ENCODE measurements at regions not wholly inside any gene's neighbourhood (a gene's known extent, or its start where the extent isn't known, plus 50 kb on each side); places are given as distances from the start of the nearest gene placed in this dataset.

DNA sequence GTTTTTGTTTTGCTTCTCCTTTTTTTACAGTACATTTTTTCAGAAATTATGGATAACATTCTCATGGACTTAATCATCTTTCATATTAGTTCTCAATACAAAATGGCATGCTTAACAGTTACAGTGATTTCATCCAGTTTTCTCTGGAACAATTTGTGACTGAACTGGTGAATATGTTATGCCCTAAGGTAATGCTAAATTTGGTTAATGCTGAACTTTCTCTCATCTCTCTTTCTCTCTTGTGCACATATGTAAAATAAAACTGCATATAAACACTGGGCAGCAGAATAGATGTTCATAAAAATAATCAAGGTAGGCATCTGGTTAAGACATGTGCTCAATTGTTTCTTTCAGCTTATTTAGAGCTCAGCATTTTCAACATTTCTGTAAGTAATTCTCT is 196.3 kb upstream of the TMEFF2 start:
- Histone ChIP-seq H2AFZ (ENCODE audit: control insufficient read depth, low read depth, low read length) (no peak overlapping the region), H4K20me1 (ENCODE audit: control insufficient read depth, insufficient read depth) (no peaks in the 10 kb centered on the region), H3K79me2 (ENCODE audit: control insufficient read depth, insufficient read depth, low read length) (no peaks in the 10 kb centered on the region), H3K9ac (ENCODE audit: control insufficient read depth, insufficient read depth, low read length) (no peak overlapping the region), H3K4me1 (ENCODE audit: control insufficient read depth, insufficient read depth, low read length) (no peaks in the 10 kb centered on the region), H3K27me3 (replicated peaks in 1 of 2; ENCODE audit: control insufficient read depth in 2 of 2, insufficient read depth in 2 of 2, low read length in 1 of 2) (no peaks in the 10 kb centered on the region), H3K4me2 (ENCODE audit: control insufficient read depth, insufficient read depth) (no peak overlapping the region), H3K9me3 (replicated peaks; ENCODE audit: control insufficient read depth, insufficient read depth, low read length) (no peaks in the 10 kb centered on the region), H3K4me3 (no peak overlapping the region), H3K36me3 (ENCODE audit: control insufficient read depth in 2 of 2, insufficient read depth in 2 of 2, low read length in 1 of 2) (no peaks in the 10 kb centered on the region), H3K27ac (ENCODE audit: control insufficient read depth, insufficient read depth) (no peak overlapping the region)
- in situ Hi-C loops (cut with MboI) (no loop called here), intact Hi-C loops (cut with micrococcal nuclease; ENCODE audit: unreplicated experiment) (no loop called here)
- TF ChIP-seq ETV6 (conservative IDR thresholded peaks at IDR 0.05 in 1 of 2, IDR thresholded peaks at IDR 0.05 in 1 of 2; ENCODE audit: borderline replicate concordance in 1 of 2, low read depth in 1 of 2) (no peak), HDAC6 (IDR thresholded peaks at IDR 0.05; ENCODE audit: unreplicated experiment) (no peak), ATF7 (IDR thresholded peaks at IDR 0.05; ENCODE audit: low read depth) (no peak), IKZF1 (conservative IDR thresholded peaks at IDR 0.05) (no peak), BRCA1 (IDR thresholded peaks at IDR 0.05; ENCODE audit: low read depth, low read length) (no peak), TCF7 (IDR thresholded peaks at IDR 0.05; ENCODE audit: borderline replicate concordance) (no peak), RAD51 (IDR thresholded peaks at IDR 0.05) (no peak), CEBPB (IDR thresholded peaks at IDR 0.05; ENCODE audit: borderline replicate concordance in 1 of 2, low read depth in 2 of 2, low read length in 2 of 2) (no peak)
- TF ChIP-seq, protein P1, sequence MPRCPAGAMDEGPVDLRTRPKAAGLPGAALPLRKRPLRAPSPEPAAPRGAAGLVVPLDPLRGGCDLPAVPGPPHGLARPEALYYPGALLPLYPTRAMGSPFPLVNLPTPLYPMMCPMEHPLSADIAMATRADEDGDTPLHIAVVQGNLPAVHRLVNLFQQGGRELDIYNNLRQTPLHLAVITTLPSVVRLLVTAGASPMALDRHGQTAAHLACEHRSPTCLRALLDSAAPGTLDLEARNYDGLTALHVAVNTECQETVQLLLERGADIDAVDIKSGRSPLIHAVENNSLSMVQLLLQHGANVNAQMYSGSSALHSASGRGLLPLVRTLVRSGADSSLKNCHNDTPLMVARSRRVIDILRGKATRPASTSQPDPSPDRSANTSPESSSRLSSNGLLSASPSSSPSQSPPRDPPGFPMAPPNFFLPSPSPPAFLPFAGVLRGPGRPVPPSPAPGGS (IDR thresholded peaks at IDR 0.05; ENCODE audit: borderline replicate concordance, insufficient read depth, low read depth, low read length, poor library complexity, severe bottlenecking) = no peak
- TF ChIP-seq, protein P2, sequence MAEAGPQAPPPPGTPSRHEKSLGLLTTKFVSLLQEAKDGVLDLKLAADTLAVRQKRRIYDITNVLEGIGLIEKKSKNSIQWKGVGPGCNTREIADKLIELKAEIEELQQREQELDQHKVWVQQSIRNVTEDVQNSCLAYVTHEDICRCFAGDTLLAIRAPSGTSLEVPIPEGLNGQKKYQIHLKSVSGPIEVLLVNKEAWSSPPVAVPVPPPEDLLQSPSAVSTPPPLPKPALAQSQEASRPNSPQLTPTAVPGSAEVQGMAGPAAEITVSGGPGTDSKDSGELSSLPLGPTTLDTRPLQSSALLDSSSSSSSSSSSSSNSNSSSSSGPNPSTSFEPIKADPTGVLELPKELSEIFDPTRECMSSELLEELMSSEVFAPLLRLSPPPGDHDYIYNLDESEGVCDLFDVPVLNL (IDR thresholded peaks at IDR 0.05; ENCODE audit: low read depth, low read length) = no peak
- TF ChIP-seq, protein P3, sequence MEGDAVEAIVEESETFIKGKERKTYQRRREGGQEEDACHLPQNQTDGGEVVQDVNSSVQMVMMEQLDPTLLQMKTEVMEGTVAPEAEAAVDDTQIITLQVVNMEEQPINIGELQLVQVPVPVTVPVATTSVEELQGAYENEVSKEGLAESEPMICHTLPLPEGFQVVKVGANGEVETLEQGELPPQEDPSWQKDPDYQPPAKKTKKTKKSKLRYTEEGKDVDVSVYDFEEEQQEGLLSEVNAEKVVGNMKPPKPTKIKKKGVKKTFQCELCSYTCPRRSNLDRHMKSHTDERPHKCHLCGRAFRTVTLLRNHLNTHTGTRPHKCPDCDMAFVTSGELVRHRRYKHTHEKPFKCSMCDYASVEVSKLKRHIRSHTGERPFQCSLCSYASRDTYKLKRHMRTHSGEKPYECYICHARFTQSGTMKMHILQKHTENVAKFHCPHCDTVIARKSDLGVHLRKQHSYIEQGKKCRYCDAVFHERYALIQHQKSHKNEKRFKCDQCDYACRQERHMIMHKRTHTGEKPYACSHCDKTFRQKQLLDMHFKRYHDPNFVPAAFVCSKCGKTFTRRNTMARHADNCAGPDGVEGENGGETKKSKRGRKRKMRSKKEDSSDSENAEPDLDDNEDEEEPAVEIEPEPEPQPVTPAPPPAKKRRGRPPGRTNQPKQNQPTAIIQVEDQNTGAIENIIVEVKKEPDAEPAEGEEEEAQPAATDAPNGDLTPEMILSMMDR (IDR thresholded peaks at IDR 0.05 in 2 of 3, conservative IDR thresholded peaks at IDR 0.05 in 1 of 3; ENCODE audit: control insufficient read depth in 2 of 3, extremely low read depth in 1 of 3, insufficient read depth in 1 of 3, low read depth in 3 of 3, low read length in 3 of 3) = no peak
- ChIA-PET SMC1A (ENCODE audit: uncharacterized antibody, unreplicated experiment) (interaction anchor here (1.2 kb wide), 1 partner anchor 9 kb away, joined by 3 read pairs; no protein-coding TSS in a partner anchor), RAD21 (ENCODE audit: unreplicated experiment) (no interaction called here), CTCF (no interaction called here), POLR2A (no interaction called here)
- no TSS peak for BruUV-seq (replicated peaks)
- ATAC-seq (no peak), FAIRE-seq (no peak), DNase-seq (ENCODE audit: low read depth, low spot score) (no peak)

Data from GM12878 (cell line).